ENCODE measurements at regions not wholly inside any gene's neighbourhood (a gene's known extent, or its start where the extent isn't known, plus 50 kb on each side); places are given as distances from the start of the nearest gene placed in this dataset.

DNA sequence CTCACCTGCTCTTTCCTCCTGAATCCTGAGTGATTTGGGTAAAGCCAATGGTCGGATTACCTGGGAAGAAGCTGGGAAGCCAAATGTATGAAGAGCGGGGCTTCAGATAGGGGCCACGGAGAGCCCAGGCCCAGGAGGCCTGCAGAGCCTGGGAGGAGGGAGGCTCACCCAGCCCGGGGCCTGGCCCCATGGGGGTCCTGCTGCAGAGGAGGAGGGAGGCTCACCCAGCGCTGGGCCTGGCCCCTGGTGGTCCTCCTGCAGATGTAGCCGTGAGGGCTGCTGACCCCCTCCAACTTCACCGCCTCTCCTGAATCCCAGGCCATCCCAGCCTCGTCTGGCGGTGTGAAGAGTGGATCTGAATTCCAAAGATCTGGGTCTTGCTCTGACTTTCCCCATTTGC lies 368.4 kb downstream of the THBS2 start:
- TF ChIP-seq, protein P1, sequence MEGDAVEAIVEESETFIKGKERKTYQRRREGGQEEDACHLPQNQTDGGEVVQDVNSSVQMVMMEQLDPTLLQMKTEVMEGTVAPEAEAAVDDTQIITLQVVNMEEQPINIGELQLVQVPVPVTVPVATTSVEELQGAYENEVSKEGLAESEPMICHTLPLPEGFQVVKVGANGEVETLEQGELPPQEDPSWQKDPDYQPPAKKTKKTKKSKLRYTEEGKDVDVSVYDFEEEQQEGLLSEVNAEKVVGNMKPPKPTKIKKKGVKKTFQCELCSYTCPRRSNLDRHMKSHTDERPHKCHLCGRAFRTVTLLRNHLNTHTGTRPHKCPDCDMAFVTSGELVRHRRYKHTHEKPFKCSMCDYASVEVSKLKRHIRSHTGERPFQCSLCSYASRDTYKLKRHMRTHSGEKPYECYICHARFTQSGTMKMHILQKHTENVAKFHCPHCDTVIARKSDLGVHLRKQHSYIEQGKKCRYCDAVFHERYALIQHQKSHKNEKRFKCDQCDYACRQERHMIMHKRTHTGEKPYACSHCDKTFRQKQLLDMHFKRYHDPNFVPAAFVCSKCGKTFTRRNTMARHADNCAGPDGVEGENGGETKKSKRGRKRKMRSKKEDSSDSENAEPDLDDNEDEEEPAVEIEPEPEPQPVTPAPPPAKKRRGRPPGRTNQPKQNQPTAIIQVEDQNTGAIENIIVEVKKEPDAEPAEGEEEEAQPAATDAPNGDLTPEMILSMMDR (IDR thresholded peaks at IDR 0.05) = no peak
- Histone ChIP-seq H3K9ac (ENCODE audit: low read depth in 2 of 2, low read length in 2 of 2) (no peak overlapping the region), H3K27ac (no peak overlapping the region), H3K9me3 (no peaks in the 10 kb centered on the region), H3K27me3 (no peaks in the 10 kb centered on the region), H3K36me3 (no peaks in the 10 kb centered on the region), H3K4me1 (no peaks in the 10 kb centered on the region), H3K4me3 (no peak overlapping the region)
- no peak for DNase-seq
- intact Hi-C loops (cut with DNase I) = loop anchor here (10.0 kb wide), 2 partner anchors 270 to 730 kb away; no protein-coding TSS in a partner anchor

DNA sequence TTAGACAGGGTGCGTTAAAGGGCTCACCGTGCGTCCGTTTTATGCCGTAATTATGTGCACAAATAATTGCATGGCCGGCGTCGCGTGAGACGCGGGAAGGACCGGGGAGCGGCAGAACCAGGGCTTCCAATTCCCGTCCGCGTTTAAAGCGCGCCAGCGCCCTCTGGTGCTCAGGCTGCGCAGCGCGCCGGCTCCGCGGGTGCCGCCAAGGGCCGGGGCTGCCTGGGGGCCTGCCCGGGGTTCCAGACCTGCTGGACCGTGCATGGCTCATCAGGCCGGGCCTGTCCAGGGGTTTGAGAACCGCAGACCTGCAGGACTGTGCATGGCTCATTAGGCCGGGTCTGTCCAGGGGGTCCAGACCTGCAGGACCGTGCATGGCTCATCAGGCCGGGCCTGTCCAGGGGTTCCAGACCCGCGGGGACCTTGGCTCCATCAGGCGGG lies 369.0 kb downstream of the THBS2 start:
- no peak overlapping the region for H3K4me3 ChIP-seq
- intact Hi-C loops (cut with DNase I) = loop anchor here (1.0 to 10.0 kb wide), 3 partner anchors 270 to 730 kb away; no protein-coding TSS in a partner anchor
- DNase-seq = peak; percentile 75

DNA sequence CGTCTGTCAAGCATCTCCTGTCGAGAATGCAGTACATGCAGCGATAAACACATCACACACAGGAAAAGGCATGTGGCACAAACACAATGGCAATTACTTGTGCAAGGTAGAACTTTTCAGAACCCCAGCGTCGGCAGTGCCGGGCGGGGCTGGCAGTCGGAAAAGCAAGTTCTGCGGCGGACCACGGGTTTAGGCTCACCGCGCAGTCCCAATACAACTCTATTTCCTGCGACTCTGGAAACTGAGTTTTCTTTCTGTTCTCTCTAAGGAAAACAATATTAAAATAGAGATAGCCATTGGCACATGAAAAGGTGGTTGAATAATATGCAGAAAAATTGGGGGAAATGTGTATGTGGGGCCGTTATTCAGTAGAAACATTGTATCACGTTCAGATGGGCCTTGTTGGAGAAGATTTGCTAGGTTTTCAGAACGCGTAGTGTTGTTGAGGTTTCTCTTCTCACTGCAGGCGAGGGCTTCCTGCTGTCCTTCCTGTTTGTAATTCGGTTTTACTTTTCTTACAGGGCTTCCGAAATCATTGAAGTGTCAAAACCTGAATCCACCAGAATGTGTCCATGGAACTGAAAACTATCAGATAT lies 369.5 kb downstream of the THBS2 start:
- H3K36me3 ChIP-seq = no peaks in the 10 kb centered on the region
- no peaks in the 10 kb centered on the region for H3K9me3 ChIP-seq
- intact Hi-C loops (cut with DNase I) = loop anchor here (1.0 to 10.0 kb wide), 3 partner anchors 269 to 729 kb away; no protein-coding TSS in a partner anchor
- no peak overlapping the region for H3K9ac ChIP-seq (ENCODE audit: low read depth in 2 of 2, low read length in 2 of 2)
- H3K27ac ChIP-seq = no peak overlapping the region
- DNase-seq = no peak
- H3K4me1 ChIP-seq = no peaks in the 10 kb centered on the region
- TF ChIP-seq, protein P1 (IDR thresholded peaks at IDR 0.05) = no peak
- H3K27me3 ChIP-seq = no peaks in the 10 kb centered on the region
- no peak overlapping the region for H3K4me3 ChIP-seq

More for the DNA sequence above, 369.0 kb downstream of the THBS2 start:
- no peak overlapping the region for H3K27ac ChIP-seq
- H3K27me3 ChIP-seq = no peaks in the 10 kb centered on the region
- H3K4me1 ChIP-seq = no peaks in the 10 kb centered on the region
- no peak overlapping the region for H3K9ac ChIP-seq (ENCODE audit: low read depth in 2 of 2, low read length in 2 of 2)
- no peaks in the 10 kb centered on the region for H3K36me3 ChIP-seq
- TF ChIP-seq, protein P1 (IDR thresholded peaks at IDR 0.05) = peak; percentile 97
- H3K9me3 ChIP-seq = no peaks in the 10 kb centered on the region

GRCh38 chr6:168883410-168884049 lies 370.1 kb downstream of the THBS2 start:
- no peaks in the 10 kb centered on the region for H3K27me3 ChIP-seq

GRCh38 chr6:168880271-168880670 lies 373.4 kb downstream of the THBS2 start:
- TF ChIP-seq, protein P1 (IDR thresholded peaks at IDR 0.05) = no peak
- DNase-seq = no peak
- Histone ChIP-seq H3K4me3 (no peak overlapping the region), H3K4me1 (peaks cover 5% of the 10 kb centered on the region), H3K9me3 (no peaks in the 10 kb centered on the region), H3K27ac (no peak overlapping the region), H3K36me3 (no peaks in the 10 kb centered on the region), H3K27me3 (no peaks in the 10 kb centered on the region), H3K9ac (ENCODE audit: low read depth in 2 of 2, low read length in 2 of 2) (no peak overlapping the region)
- intact Hi-C loops (cut with DNase I) = loop anchor here (10.0 kb wide), 2 partner anchors 265 to 725 kb away; no protein-coding TSS in a partner anchor

More at GRCh38 chr6:168883410-168884049, 370.1 kb downstream of the THBS2 start:
- H3K4me1 ChIP-seq = no peaks in the 10 kb centered on the region
- H3K27ac ChIP-seq = no peak overlapping the region
- intact Hi-C loops (cut with DNase I) = loop anchor here (1.0 to 10.0 kb wide), 3 partner anchors 269 to 729 kb away; no protein-coding TSS in a partner anchor
- no peaks in the 10 kb centered on the region for H3K36me3 ChIP-seq
- H3K9me3 ChIP-seq = no peaks in the 10 kb centered on the region
- no peak overlapping the region for H3K4me3 ChIP-seq
- TF ChIP-seq, protein P1 (IDR thresholded peaks at IDR 0.05) = no peak
- no peak overlapping the region for H3K9ac ChIP-seq (ENCODE audit: low read depth in 2 of 2, low read length in 2 of 2)
- DNase-seq = no peak
